ENCODE measurements at regions not wholly inside any gene's neighbourhood (a gene's known extent, or its start where the extent isn't known, plus 50 kb on each side); places are given as distances from the start of the nearest gene placed in this dataset.

DNA sequence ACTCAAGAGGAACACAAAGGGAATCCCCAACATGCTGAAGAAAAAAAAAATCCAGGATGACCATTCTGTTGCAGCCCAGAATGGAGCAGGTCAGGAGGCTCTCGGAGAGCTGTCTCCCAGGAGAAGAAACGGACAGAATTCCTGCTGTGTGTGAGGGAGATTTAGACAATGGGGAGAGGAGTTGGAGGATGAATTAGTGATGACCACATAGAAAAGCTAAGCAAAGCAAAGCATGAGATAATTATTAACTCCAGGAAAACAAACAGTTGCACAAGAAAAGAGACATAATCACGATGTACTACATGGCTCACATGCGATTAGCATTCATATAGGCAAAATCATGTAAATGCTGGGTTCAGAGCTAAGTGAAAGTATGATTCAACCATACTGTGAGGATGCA lies 61.1 kb upstream of the SMYD2 start:
- TF ChIP-seq POLR2A (IDR thresholded peaks at IDR 0.05) = no peak
- TF ChIP-seq, protein P1, sequence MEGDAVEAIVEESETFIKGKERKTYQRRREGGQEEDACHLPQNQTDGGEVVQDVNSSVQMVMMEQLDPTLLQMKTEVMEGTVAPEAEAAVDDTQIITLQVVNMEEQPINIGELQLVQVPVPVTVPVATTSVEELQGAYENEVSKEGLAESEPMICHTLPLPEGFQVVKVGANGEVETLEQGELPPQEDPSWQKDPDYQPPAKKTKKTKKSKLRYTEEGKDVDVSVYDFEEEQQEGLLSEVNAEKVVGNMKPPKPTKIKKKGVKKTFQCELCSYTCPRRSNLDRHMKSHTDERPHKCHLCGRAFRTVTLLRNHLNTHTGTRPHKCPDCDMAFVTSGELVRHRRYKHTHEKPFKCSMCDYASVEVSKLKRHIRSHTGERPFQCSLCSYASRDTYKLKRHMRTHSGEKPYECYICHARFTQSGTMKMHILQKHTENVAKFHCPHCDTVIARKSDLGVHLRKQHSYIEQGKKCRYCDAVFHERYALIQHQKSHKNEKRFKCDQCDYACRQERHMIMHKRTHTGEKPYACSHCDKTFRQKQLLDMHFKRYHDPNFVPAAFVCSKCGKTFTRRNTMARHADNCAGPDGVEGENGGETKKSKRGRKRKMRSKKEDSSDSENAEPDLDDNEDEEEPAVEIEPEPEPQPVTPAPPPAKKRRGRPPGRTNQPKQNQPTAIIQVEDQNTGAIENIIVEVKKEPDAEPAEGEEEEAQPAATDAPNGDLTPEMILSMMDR (IDR thresholded peaks at IDR 0.05) = no peak
